Esophagus muscularis mucosa (tissue), 4 donors: ENCODE measurements at regions not wholly inside any gene's neighbourhood (a gene's known extent, or its start where the extent isn't known, plus 50 kb on each side); places are given as distances from the start of the nearest gene placed in this dataset.

Experiments used
- DNase-seq: peaks from one replicate; pipeline ENCODE4 v3.0.0-alpha.2; 2017; ENCODE audit errors: extremely low spot score
- H3K27ac ChIP-seq, 4 donors: fragments of 200-600 bp; sonication (generic); replicated peaks in 1 of 4; 1 replicate in 3 of 4; 2 replicates in 1 of 4; pipeline ENCODE4 v1.5.1; 2016 to 2019; ENCODE audit warnings: mild to moderate bottlenecking in 1 of 4
- H3K27me3 ChIP-seq, 4 donors: fragments of 200-600 bp; sonication (generic); one replicate each; pipeline versions ENCODE4 v1.5.1 to v1.6.0; 2016 to 2019
- H3K36me3 ChIP-seq, 4 donors: fragments of 200-600 bp; sonication (generic); one replicate each; pipeline ENCODE4 v1.5.1; 2016 to 2019
- H3K4me1 ChIP-seq, 4 donors: fragments of 200-600 bp; sonication (generic); one replicate each; pipeline ENCODE4 v1.5.1; 2016 to 2019
- H3K4me3 ChIP-seq, 4 donors: fragments of 200-600 bp; sonication (generic); 1 replicate in 2 of 4; 2 replicates in 2 of 4; pipeline ENCODE4 v1.5.1; 2016 to 2019; ENCODE audit warnings: mild to moderate bottlenecking in 4 of 4, moderate library complexity in 1 of 4
- H3K9me3 ChIP-seq, 4 donors: fragments of 200-600 bp; sonication (generic); 1 replicate in 3 of 4; 2 replicates in 1 of 4; pipeline ENCODE4 v1.5.1; 2016 to 2019
- CTCF ChIP-seq, 3 experiments: fragments of 200-600 bp in 2 of 3; fragments of 450-650 bp in 1 of 3; sonication (generic) in 2 of 3; IDR thresholded peaks; one replicate each; pipeline ENCODE4 v1.5.1; 2017 to 2019; ENCODE audit warnings: antibody characterized with exemption in 3 of 3, mild to moderate bottlenecking in 2 of 3, moderate library complexity in 1 of 3
- EP300 ChIP-seq: sonication (generic); formaldehyde crosslinking; IDR thresholded peaks from one replicate; pipeline ENCODE4 v1.6.1; 2017; ENCODE audit warnings: antibody characterized with exemption
- POLR2A ChIP-seq: fragments of 450-650 bp; IDR thresholded peaks from one replicate; pipeline ENCODE4 v1.6.1; 2017; ENCODE audit warnings: antibody characterized with exemption, moderate library complexity, mild to moderate bottlenecking, low read depth
- POLR2AphosphoS5 ChIP-seq, 2 donors: sonication (generic); formaldehyde crosslinking; IDR thresholded peaks; one replicate each; pipeline ENCODE4 v1.6.1; 2017; ENCODE audit warnings: antibody characterized with exemption in 2 of 2
- WGBS: methylation state at CpG from one replicate; pipeline ENCODE4 v1.1.5; 2018; 5-methylcytosine and 5-hydroxymethylcytosine counted together
- intact Hi-C: fragments of 100-400 bp; cut with DNase I; formaldehyde crosslinking; loops from one replicate; pipeline ENCODE4 v1.15.1; 2023

GRCh38 chr20:22431419-22431818 is 153.0 kb downstream of the FOXA2 start:
- H3K4me1 ChIP-seq = no peaks in the 10 kb centered on the region
- intact Hi-C loops = no loop called here
- TF ChIP-seq POLR2A (no peak), POLR2AphosphoS5 (IDR thresholded peaks at IDR 0.05) (no peak), EP300 (no peak), CTCF (IDR thresholded peaks at IDR 0.05) (no peak)
- H3K27me3 ChIP-seq = peaks cover 0 to 37% (median 0%) of the 10 kb centered on the region in 4 donors
- no peak overlapping the region for H3K27ac ChIP-seq
- no peak for DNase-seq
- WGBS = 74% methylated on average over 2 of the region's 2 CpGs
- H3K9me3 ChIP-seq = peaks cover 0 to 9% (median 0%) of the 10 kb centered on the region in 4 donors
- no peak overlapping the region for H3K4me3 ChIP-seq
- no peaks in the 10 kb centered on the region for H3K36me3 ChIP-seq

GRCh38 chr20:22430746-22431168 is 153.6 kb downstream of the FOXA2 start:
- no peak overlapping the region for H3K27ac ChIP-seq
- peaks cover 0 to 37% (median 0%) of the 10 kb centered on the region in 4 donors for H3K27me3 ChIP-seq
- peaks cover 0 to 9% (median 0%) of the 10 kb centered on the region in 4 donors for H3K9me3 ChIP-seq
- intact Hi-C loops = no loop called here
- no peak for DNase-seq
- no peak overlapping the region for H3K4me3 ChIP-seq
- TF ChIP-seq CTCF (IDR thresholded peaks at IDR 0.05) (no peak), POLR2A (no peak), POLR2AphosphoS5 (IDR thresholded peaks at IDR 0.05) (no peak), EP300 (no peak)
- H3K4me1 ChIP-seq = no peaks in the 10 kb centered on the region
- 43% methylated on average over 4 of the region's 11 CpGs for WGBS
- H3K36me3 ChIP-seq = no peaks in the 10 kb centered on the region

- Histone ChIP-seq H3K9me3 (peaks cover 0 to 9% (median 0%) of the 10 kb centered on the region in 4 donors), H3K4me1 (no peaks in the 10 kb centered on the region), H3K27me3 (peaks cover 0 to 37% (median 0%) of the 10 kb centered on the region in 4 donors), H3K36me3 (no peaks in the 10 kb centered on the region), H3K4me3 (no peak overlapping the region), H3K27ac (no peak overlapping the region)
- no peak for DNase-seq
- intact Hi-C loops = no loop called here
- 32% methylated on average over 15 of the region's 15 CpGs for WGBS
- no peak for TF ChIP-seq CTCF (IDR thresholded peaks at IDR 0.05)
Measured at GRCh38 chr20:22430154-22430745, 154.1 kb downstream of the FOXA2 start.

GRCh38 chr20:22429175-22430153 is 154.9 kb downstream of the FOXA2 start:
- Histone ChIP-seq H3K27ac (no peak overlapping the region), H3K27me3 (peaks cover 0 to 33% (median 0%) of the 10 kb centered on the region in 4 donors), H3K4me1 (no peaks in the 10 kb centered on the region), H3K4me3 (no peak overlapping the region), H3K9me3 (peaks cover 0 to 6% (median 0%) of the 10 kb centered on the region in 4 donors), H3K36me3 (no peaks in the 10 kb centered on the region)
- DNase-seq = no peak
- 56% methylated on average over 10 of the region's 10 CpGs for WGBS
- intact Hi-C loops = no loop called here
- TF ChIP-seq CTCF (IDR thresholded peaks at IDR 0.05) (no peak), POLR2AphosphoS5 (IDR thresholded peaks at IDR 0.05) (no peak), EP300 (no peak), POLR2A (no peak)
